SK-N-SH (cell line): ENCODE measurements at regions not wholly inside any gene's neighbourhood (a gene's known extent, or its start where the extent isn't known, plus 50 kb on each side); places are given as distances from the start of the nearest gene placed in this dataset.

Source experiments
- CTCF ChIA-PET: fragments of 300-600, 350-600 bp; formaldehyde crosslinking; extraction: SDS; loops from one replicate; lab custom pipeline; 2021; lab: Yijun Ruan, JAX
- POLR2A ChIA-PET: fragments of 350-600 bp; sonication (Branson Sonifier 250); formaldehyde crosslinking; extraction: SDS; loops from one replicate; lab custom pipeline; 2020; ENCODE audit warnings: antibody characterized with exemption, inconsistent platforms; lab: Yijun Ruan, JAX
- DNase-seq: peaks from one replicate; pipeline ENCODE4 v3.0.0; 2012
- H2AFZ ChIP-seq: fragments of 200-600 bp; sonication (generic); 2 replicates; pipeline ENCODE4 v1.8.1; 2016; ENCODE audit warnings: antibody characterized with exemption, mild to moderate bottlenecking, low read depth
- H3F3A ChIP-seq: fragments of 200-600 bp; sonication (generic); replicated peaks from 2 replicates; pipeline ENCODE3; 2016; ENCODE audit warnings: antibody characterized with exemption, mild to moderate bottlenecking; ENCODE audit not compliant: insufficient read depth
- H3K27ac ChIP-seq, 2 experiments: fragments of 200-500 bp in 1 of 2; fragments of 200-600 bp in 1 of 2; sonication (Bioruptor generic) in 1 of 2; sonication (generic), shearing (Covaris generic) in 1 of 2; 2 replicates each; pipeline versions ENCODE4 v1.5.1 to v1.6.1; 2014 to 2016; ENCODE audit warnings: low read depth in 2 of 2, inconsistent platforms in 1 of 2, low read length in 1 of 2, mild to moderate bottlenecking in 1 of 2, mixed read lengths in 1 of 2
- H3K27me3 ChIP-seq: fragments of 200-600 bp; sonication (generic), shearing (Covaris generic); 2 replicates; pipeline ENCODE4 v1.6.1; 2016; ENCODE audit warnings: mixed run types; ENCODE audit not compliant: insufficient read depth
- H3K36me3 ChIP-seq, 2 experiments: fragments of 200-500 bp in 1 of 2; fragments of 200-600 bp in 1 of 2; sonication (Bioruptor generic) in 1 of 2; sonication (generic) in 1 of 2; replicated peaks in 1 of 2; 2 replicates each; pipeline versions ENCODE3 to v1.5.1; 2014 to 2016; ENCODE audit warnings: low read length in 1 of 2, mild to moderate bottlenecking in 1 of 2; ENCODE audit not compliant: insufficient read depth in 2 of 2, control insufficient read depth in 1 of 2
- H3K4me1 ChIP-seq, 2 experiments: fragments of 200-500 bp in 1 of 2; fragments of 200-600 bp in 1 of 2; sonication (Bioruptor generic) in 1 of 2; sonication (generic), shearing (Covaris generic) in 1 of 2; 2 replicates each; pipeline versions ENCODE4 v1.5.1 to v1.6.1; 2014 to 2016; ENCODE audit warnings: low read depth in 1 of 2, low read length in 1 of 2, mixed run types in 1 of 2; ENCODE audit not compliant: insufficient read depth in 2 of 2, control insufficient read depth in 1 of 2
- H3K4me2 ChIP-seq: fragments of 200-600 bp; sonication (generic), shearing (Covaris generic); 2 replicates; pipeline ENCODE4 v1.6.1; 2017; ENCODE audit warnings: mixed run types
- H3K4me3 ChIP-seq, 2 experiments: fragments of 200-500 bp in 1 of 2; fragments of 200-600 bp in 1 of 2; sonication (Bioruptor generic) in 1 of 2; sonication (generic), shearing (Covaris generic) in 1 of 2; 2 replicates each; pipeline versions ENCODE4 v1.5.1 to v1.8.1; 2014 to 2016; ENCODE audit warnings: low read depth in 2 of 2, inconsistent platforms in 1 of 2, low read length in 1 of 2, mild to moderate bottlenecking in 1 of 2, mixed read lengths in 1 of 2, moderate library complexity in 1 of 2
- H3K79me2 ChIP-seq: fragments of 200-600 bp; sonication (generic); 2 replicates; pipeline ENCODE4 v1.8.1; 2017; ENCODE audit warnings: mild to moderate bottlenecking; ENCODE audit not compliant: insufficient read depth
- H3K9ac ChIP-seq: fragments of 200-600 bp; sonication (generic); 2 replicates; pipeline ENCODE4 v1.6.1; 2017; ENCODE audit warnings: mixed run types
- H3K9me2 ChIP-seq: fragments of 200-600 bp; sonication (generic); 2 replicates; pipeline ENCODE4 v1.6.1; 2017; ENCODE audit warnings: mixed run types
- H3K9me3 ChIP-seq: fragments of 200-600 bp; sonication (generic); 2 replicates; pipeline ENCODE4 v1.6.1; 2017; ENCODE audit warnings: mixed run types, mild to moderate bottlenecking, moderate library complexity
- H4K20me1 ChIP-seq: fragments of 200-600 bp; sonication (generic); 2 replicates; pipeline ENCODE4 v1.6.1; 2017; ENCODE audit warnings: mild to moderate bottlenecking, mixed run types; ENCODE audit not compliant: insufficient read depth
- CHD2 ChIP-seq: fragments of 150-350 bp; IDR thresholded peaks from 2 replicates; pipeline ENCODE4 v1.6.1; 2018; ENCODE audit warnings: low read length; ENCODE audit not compliant: partially characterized antibody
- ELF1 ChIP-seq: IDR thresholded peaks from 2 replicates; pipeline ENCODE4 v1.4.0; 2012
- FOXM1 ChIP-seq: IDR thresholded peaks from 2 replicates; pipeline ENCODE4 v1.4.0; 2012; ENCODE audit warnings: low read depth, mild to moderate bottlenecking
- GABPA ChIP-seq: IDR thresholded peaks from 2 replicates; pipeline ENCODE4 v1.4.0; 2012; ENCODE audit warnings: low read depth, mild to moderate bottlenecking
- JUND ChIP-seq: IDR thresholded peaks from 2 replicates; pipeline ENCODE4 v1.4.0; 2012
- NFIC ChIP-seq: IDR thresholded peaks from 2 replicates; pipeline ENCODE4 v1.4.0; 2012; ENCODE audit warnings: borderline replicate concordance
- NRF1 ChIP-seq: IDR thresholded peaks from 2 replicates; pipeline ENCODE4 v1.6.1; 2012; ENCODE audit warnings: low read depth, mild to moderate bottlenecking, low read length
- POLR2AphosphoS5 ChIP-seq: IDR thresholded peaks from 2 replicates; pipeline ENCODE4 v1.6.1; 2012; ENCODE audit warnings: low read depth, low read length
- RAD21 ChIP-seq: IDR thresholded peaks from 2 replicates; pipeline ENCODE4 v1.6.1; 2012; ENCODE audit warnings: mild to moderate bottlenecking, low read length
- RCOR1 ChIP-seq: fragments of 150-350 bp; IDR thresholded peaks from 2 replicates; pipeline ENCODE4 v1.6.1; 2017; ENCODE audit warnings: antibody characterized with exemption, low read length
- RFX5 ChIP-seq: IDR thresholded peaks from 2 replicates; pipeline ENCODE4 v1.6.1; 2012; ENCODE audit warnings: mild to moderate bottlenecking, improper control_type of control experiment, low read length
- RXRA ChIP-seq: IDR thresholded peaks from 2 replicates; pipeline ENCODE4 v1.4.0; 2012; ENCODE audit warnings: low read depth, mild to moderate bottlenecking, borderline replicate concordance
- SMC3 ChIP-seq: IDR thresholded peaks from 2 replicates; pipeline ENCODE4 v1.6.1; 2012; ENCODE audit warnings: low read depth, low read length, improper control_type of control experiment
- TCF12 ChIP-seq: IDR thresholded peaks from 2 replicates; pipeline ENCODE4 v1.4.0; 2012
- WGBS: methylation state at CpG from one replicate; pipeline ENCODE4 v1.1.6; 2017; ENCODE audit warnings: low lambda C conversion rate; 5-methylcytosine and 5-hydroxymethylcytosine counted together
- TF ChIP-seq, protein P1 (sequence below): fragments of 150-350 bp; IDR thresholded peaks from 2 replicates; pipeline ENCODE4 v1.6.1; 2016; ENCODE audit warnings: mild to moderate bottlenecking, low read depth, low read length
- TF ChIP-seq, protein P2 (sequence below): IDR thresholded peaks from 2 replicates; pipeline ENCODE4 v1.4.0; 2012; ENCODE audit warnings: low read depth, borderline replicate concordance
- TF ChIP-seq, protein P3 (sequence below): IDR thresholded peaks from 2 replicates; pipeline ENCODE4 v1.6.1; 2012; ENCODE audit warnings: mild to moderate bottlenecking, low read depth, low read length, moderate library complexity
- TF ChIP-seq, protein P4 (sequence below): fragments of 150-350 bp; IDR thresholded peaks from 2 replicates; pipeline ENCODE4 v1.6.1; 2017; ENCODE audit warnings: antibody characterized with exemption, low read length, low read depth, borderline replicate concordance

DNA sequence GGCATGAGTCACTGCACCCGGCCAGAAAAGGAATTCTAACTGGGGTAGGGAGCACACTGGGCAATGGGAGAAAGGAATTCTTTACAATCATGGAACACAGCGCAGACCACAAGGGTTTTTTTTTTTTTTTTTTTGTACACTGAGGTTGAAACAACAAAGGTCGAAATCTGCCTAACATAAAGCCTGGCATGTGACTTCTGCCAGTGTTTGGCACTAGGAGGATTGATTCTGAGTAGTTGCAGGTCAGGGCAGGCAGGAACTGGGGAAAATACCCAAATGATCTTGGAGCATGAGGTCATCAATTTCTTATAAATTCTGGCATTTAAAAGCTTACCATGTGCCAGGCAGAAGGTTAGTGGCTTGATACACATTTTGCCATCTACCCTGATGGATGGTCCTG lies 202.0 kb upstream of the SNX19 start (continued):
- TF ChIP-seq, protein P1, sequence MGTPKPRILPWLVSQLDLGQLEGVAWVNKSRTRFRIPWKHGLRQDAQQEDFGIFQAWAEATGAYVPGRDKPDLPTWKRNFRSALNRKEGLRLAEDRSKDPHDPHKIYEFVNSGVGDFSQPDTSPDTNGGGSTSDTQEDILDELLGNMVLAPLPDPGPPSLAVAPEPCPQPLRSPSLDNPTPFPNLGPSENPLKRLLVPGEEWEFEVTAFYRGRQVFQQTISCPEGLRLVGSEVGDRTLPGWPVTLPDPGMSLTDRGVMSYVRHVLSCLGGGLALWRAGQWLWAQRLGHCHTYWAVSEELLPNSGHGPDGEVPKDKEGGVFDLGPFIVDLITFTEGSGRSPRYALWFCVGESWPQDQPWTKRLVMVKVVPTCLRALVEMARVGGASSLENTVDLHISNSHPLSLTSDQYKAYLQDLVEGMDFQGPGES = no peak

DNA sequence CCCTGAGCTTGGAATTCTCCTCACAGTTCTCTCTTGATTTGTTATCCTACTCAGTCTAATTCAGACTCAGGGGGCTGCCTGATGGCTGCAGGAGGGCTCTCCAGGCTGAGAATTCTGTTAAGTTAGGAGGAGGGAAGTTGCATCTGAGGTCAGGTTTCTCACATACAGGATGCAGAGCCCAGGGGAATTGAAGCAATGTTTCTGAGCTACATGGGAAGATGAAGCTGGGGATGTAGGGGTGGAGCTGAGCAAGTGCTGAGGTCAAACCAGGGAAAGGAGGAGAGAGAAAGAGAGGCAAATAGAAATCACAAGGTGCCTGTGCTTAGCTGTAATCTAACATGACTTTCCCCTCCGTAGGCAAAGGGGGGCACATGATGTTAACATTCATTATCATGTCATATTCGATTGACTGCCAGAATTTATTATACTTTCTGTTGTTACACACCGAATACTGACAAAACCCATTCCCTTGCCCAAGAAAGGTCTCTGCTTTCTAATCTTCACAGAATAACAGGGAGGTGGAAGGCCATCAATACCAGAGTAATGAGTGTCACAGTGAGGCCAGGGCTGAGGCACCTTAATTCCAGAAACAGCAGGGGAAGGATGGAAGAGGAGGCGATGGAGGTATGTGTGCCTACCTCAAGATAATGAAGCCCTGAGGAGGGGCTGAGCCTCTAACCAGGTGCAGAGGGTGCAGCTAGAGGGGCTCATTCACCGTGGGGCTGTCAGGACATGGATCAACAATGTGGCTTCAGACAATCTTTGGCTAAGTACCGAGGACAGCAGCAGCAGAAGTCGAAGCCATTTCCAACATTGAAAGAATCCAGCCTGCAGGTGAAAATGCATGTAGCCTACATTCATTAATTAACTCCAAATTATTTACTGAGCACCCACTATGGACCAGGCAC lies 205.4 kb upstream of the SNX19 start:
- no peak overlapping the region for H3K4me2 ChIP-seq
- no peaks in the 10 kb centered on the region for H3K9me2 ChIP-seq
- no peaks in the 10 kb centered on the region for H3F3A ChIP-seq
- H2AFZ ChIP-seq = no peak overlapping the region
- WGBS = 23% methylated on average over 7 of the region's 7 CpGs
- no peaks in the 10 kb centered on the region for H3K4me1 ChIP-seq
- no peak overlapping the region for H3K9ac ChIP-seq
- no peak overlapping the region for H3K27ac ChIP-seq
- no peak for DNase-seq
- no peaks in the 10 kb centered on the region for H3K9me3 ChIP-seq
- no peaks in the 10 kb centered on the region for H3K36me3 ChIP-seq
- no peaks in the 10 kb centered on the region for H4K20me1 ChIP-seq
- no peak overlapping the region for H3K4me3 ChIP-seq
- no peak for TF ChIP-seq POLR2AphosphoS5
- TF ChIP-seq, protein P1 = no peak
- TF ChIP-seq, protein P2, sequence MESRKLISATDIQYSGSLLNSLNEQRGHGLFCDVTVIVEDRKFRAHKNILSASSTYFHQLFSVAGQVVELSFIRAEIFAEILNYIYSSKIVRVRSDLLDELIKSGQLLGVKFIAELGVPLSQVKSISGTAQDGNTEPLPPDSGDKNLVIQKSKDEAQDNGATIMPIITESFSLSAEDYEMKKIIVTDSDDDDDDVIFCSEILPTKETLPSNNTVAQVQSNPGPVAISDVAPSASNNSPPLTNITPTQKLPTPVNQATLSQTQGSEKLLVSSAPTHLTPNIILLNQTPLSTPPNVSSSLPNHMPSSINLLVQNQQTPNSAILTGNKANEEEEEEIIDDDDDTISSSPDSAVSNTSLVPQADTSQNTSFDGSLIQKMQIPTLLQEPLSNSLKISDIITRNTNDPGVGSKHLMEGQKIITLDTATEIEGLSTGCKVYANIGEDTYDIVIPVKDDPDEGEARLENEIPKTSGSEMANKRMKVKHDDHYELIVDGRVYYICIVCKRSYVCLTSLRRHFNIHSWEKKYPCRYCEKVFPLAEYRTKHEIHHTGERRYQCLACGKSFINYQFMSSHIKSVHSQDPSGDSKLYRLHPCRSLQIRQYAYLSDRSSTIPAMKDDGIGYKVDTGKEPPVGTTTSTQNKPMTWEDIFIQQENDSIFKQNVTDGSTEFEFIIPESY = no peak
- TF ChIP-seq RCOR1 = no peak
- no peak for TF ChIP-seq TCF12
- TF ChIP-seq, protein P3, sequence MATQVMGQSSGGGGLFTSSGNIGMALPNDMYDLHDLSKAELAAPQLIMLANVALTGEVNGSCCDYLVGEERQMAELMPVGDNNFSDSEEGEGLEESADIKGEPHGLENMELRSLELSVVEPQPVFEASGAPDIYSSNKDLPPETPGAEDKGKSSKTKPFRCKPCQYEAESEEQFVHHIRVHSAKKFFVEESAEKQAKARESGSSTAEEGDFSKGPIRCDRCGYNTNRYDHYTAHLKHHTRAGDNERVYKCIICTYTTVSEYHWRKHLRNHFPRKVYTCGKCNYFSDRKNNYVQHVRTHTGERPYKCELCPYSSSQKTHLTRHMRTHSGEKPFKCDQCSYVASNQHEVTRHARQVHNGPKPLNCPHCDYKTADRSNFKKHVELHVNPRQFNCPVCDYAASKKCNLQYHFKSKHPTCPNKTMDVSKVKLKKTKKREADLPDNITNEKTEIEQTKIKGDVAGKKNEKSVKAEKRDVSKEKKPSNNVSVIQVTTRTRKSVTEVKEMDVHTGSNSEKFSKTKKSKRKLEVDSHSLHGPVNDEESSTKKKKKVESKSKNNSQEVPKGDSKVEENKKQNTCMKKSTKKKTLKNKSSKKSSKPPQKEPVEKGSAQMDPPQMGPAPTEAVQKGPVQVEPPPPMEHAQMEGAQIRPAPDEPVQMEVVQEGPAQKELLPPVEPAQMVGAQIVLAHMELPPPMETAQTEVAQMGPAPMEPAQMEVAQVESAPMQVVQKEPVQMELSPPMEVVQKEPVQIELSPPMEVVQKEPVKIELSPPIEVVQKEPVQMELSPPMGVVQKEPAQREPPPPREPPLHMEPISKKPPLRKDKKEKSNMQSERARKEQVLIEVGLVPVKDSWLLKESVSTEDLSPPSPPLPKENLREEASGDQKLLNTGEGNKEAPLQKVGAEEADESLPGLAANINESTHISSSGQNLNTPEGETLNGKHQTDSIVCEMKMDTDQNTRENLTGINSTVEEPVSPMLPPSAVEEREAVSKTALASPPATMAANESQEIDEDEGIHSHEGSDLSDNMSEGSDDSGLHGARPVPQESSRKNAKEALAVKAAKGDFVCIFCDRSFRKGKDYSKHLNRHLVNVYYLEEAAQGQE = no peak
- no peak for TF ChIP-seq NFIC
- no peak for TF ChIP-seq FOXM1
- no peak for TF ChIP-seq RXRA
- no peak for TF ChIP-seq SMC3
- no peak for TF ChIP-seq RFX5
- no peak for TF ChIP-seq NRF1
- no peak for TF ChIP-seq GABPA
- TF ChIP-seq RAD21 = no peak
- no peak for TF ChIP-seq ELF1
- TF ChIP-seq, protein P4, sequence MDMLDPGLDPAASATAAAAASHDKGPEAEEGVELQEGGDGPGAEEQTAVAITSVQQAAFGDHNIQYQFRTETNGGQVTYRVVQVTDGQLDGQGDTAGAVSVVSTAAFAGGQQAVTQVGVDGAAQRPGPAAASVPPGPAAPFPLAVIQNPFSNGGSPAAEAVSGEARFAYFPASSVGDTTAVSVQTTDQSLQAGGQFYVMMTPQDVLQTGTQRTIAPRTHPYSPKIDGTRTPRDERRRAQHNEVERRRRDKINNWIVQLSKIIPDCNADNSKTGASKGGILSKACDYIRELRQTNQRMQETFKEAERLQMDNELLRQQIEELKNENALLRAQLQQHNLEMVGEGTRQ = no peak
- TF ChIP-seq JUND = no peak
- no peak for TF ChIP-seq CHD2
- H3K79me2 ChIP-seq = no peaks in the 10 kb centered on the region
- POLR2A ChIA-PET = no interaction called here
- H3K27me3 ChIP-seq = no peaks in the 10 kb centered on the region
- CTCF ChIA-PET = no interaction called here
